Aorta (tissue), 5 donors: ENCODE measurements at regions not wholly inside any gene's neighbourhood (a gene's known extent, or its start where the extent isn't known, plus 50 kb on each side); places are given as distances from the start of the nearest gene placed in this dataset.

Experiments
- ATAC-seq: fragments of 200-7000 bp; cut with Tn5 transposase; one replicate; pipeline ENCODE4 v1.9.1; 2022; ENCODE audit warnings: moderate library complexity; ENCODE audit not compliant: low FRiP score
- DNase-seq, 2 donors: peaks; one replicate each; pipeline ENCODE4 v3.0.0-alpha.2; 2020
- H3K27ac ChIP-seq, 2 donors: one replicate each; pipeline ENCODE4 v1.5.1; 2013; ENCODE audit warnings: low read length in 2 of 2, mild to moderate bottlenecking in 2 of 2, moderate library complexity in 2 of 2, control low read depth in 1 of 2, inconsistent platforms in 1 of 2, low read depth in 1 of 2
- H3K27me3 ChIP-seq, 2 donors: one replicate each; pipeline ENCODE4 v1.6.1; 2013; ENCODE audit warnings: control low read depth in 1 of 2, low read length in 1 of 2, mild to moderate bottlenecking in 1 of 2, moderate library complexity in 1 of 2; ENCODE audit not compliant: insufficient read depth in 2 of 2, control insufficient read depth in 1 of 2
- H3K36me3 ChIP-seq, 2 donors: one replicate each; pipeline ENCODE4 v1.6.1; 2013; ENCODE audit warnings: control low read depth in 1 of 2, low read length in 1 of 2, mild to moderate bottlenecking in 1 of 2; ENCODE audit not compliant: insufficient read depth in 2 of 2, control insufficient read depth in 1 of 2
- H3K4me1 ChIP-seq, 2 donors: one replicate each; pipeline ENCODE4 v1.6.1; 2013; ENCODE audit warnings: low read length in 2 of 2, control low read depth in 1 of 2, mild to moderate bottlenecking in 1 of 2, moderate library complexity in 1 of 2; ENCODE audit not compliant: insufficient read depth in 2 of 2, control insufficient read depth in 1 of 2
- H3K4me3 ChIP-seq, 2 donors: one replicate each; pipeline ENCODE4 v1.5.1; 2013; ENCODE audit warnings: low read length in 2 of 2, control low read depth in 1 of 2, mild to moderate bottlenecking in 1 of 2
- H3K9me3 ChIP-seq: one replicate; pipeline ENCODE4 v1.6.1; 2013; ENCODE audit warnings: mild to moderate bottlenecking, low read length; ENCODE audit not compliant: control insufficient read depth
- WGBS, 2 donors: extraction: QIAGEN DNeasy Blood & Tissue Kit; methylation state at CpG; one replicate each; pipeline ENCODE4 v1.1.7; 2013; 5-methylcytosine and 5-hydroxymethylcytosine counted together
- intact Hi-C, 2 donors: fragments of 100-400 bp; cut with DNase I; formaldehyde crosslinking; loops; one replicate each; pipeline versions ENCODE4 v1.14.2 to v1.15.0; 2022
- donor health status: healthy with polysubstance abuse.
- donor health status: Bipolar disorder and iron deficiency.
- donor health status: DM: no; HTN: no; CAD: no.
- donor health status: DM: no; HTN: no; CAD: no.
- donor health status: DM: yes; HTN: yes; CAD: no.

- DNase-seq = no peak
- intact Hi-C loops = loop anchor here (1.0 to 5.0 kb wide), 2 partner anchors 336 to 513 kb away; no protein-coding TSS in a partner anchor
- Histone ChIP-seq H3K36me3 (no peaks in the 10 kb centered on the region), H3K27ac (no peak overlapping the region), H3K27me3 (no peaks in the 10 kb centered on the region), H3K4me1 (no peaks in the 10 kb centered on the region), H3K9me3 (no peaks in the 10 kb centered on the region), H3K4me3 (no peak overlapping the region)
- WGBS, 2 donors = 83 to 88% methylated on average over 7 of the region's 7 CpGs
- ATAC-seq = no peak
Observed at GRCh38 chr6:110040716-110041115, 62.6 kb downstream of the GPR6 start.

GRCh38 chr6:110041126-110041525, 63.0 kb downstream of the GPR6 start:
- Histone ChIP-seq H3K36me3 (no peaks in the 10 kb centered on the region), H3K27ac (no peak overlapping the region), H3K4me3 (no peak overlapping the region), H3K9me3 (peaks cover 1% of the 10 kb centered on the region), H3K27me3 (no peaks in the 10 kb centered on the region), H3K4me1 (no peaks in the 10 kb centered on the region)
- no peak for DNase-seq
- intact Hi-C loops = loop anchor here in 1 of 2 donors (5.0 kb wide), 1 partner anchor 514 kb away; no protein-coding TSS in a partner anchor
- ATAC-seq = no peak
- WGBS, 2 donors = 45 to 50% methylated on average over 2 of the region's 2 CpGs

- WGBS, 2 donors = 86 to 90% methylated on average over 5 of the region's 5 CpGs
Observed at GRCh38 chr6:110041830-110042229, 63.7 kb downstream of the GPR6 start.

DNA sequence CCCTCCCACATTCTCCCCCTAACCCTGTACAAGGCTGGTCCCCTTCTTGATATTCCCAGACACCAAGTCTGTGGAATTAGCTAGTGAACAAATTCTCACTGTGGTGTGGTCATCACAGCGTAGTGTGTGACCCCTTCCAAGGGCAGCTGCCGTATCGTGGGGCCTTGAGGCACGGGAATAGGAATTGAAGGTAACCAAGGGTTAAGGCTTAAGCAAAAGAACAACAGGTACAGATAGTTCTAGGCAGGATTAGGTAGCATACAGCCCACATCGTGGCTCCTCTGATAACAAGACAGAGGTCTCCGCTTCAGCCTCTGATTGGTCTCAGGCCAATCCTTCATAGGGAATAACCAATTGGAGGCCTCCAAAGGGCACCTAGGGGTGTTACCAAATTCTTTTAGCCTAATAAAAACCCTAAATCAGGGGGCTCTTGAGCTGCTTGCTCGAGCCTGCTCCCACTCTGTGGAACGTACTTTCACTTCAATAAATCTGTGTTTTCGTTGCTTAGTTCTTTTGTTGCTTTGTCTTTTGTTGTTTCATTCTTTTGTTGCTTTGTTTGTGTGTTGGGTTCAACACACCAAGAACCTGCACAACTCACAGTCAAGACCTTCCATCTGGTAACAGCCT, 64.7 kb downstream of the GPR6 start:
- intact Hi-C loops = loop anchor here in 1 of 2 donors (5.0 kb wide), 1 partner anchor 515 kb away; no protein-coding TSS in a partner anchor

More at GRCh38 chr6:110041830-110042229, 63.7 kb downstream of the GPR6 start:
- H3K4me3 ChIP-seq = no peak overlapping the region
- ATAC-seq (no peak), DNase-seq (no peak)
- no peaks in the 10 kb centered on the region for H3K4me1 ChIP-seq
- peaks cover 1% of the 10 kb centered on the region for H3K9me3 ChIP-seq
- H3K36me3 ChIP-seq = no peaks in the 10 kb centered on the region
- no peak overlapping the region for H3K27ac ChIP-seq
- intact Hi-C loops = loop anchor here in 1 of 2 donors (5.0 kb wide), 1 partner anchor 515 kb away; no protein-coding TSS in a partner anchor
- no peaks in the 10 kb centered on the region for H3K27me3 ChIP-seq

GRCh38 chr6:110043366-110043994, 65.4 kb downstream of the GPR6 start:
- intact Hi-C loops = loop anchor here in 1 of 2 donors (5.0 kb wide), 1 partner anchor 516 kb away; no protein-coding TSS in a partner anchor
- no peaks in the 10 kb centered on the region for H3K27me3 ChIP-seq
- H3K9me3 ChIP-seq = peaks cover 1% of the 10 kb centered on the region
- DNase-seq (no peak), ATAC-seq (no peak)
- H3K4me1 ChIP-seq = no peaks in the 10 kb centered on the region
- WGBS, 2 donors = 71 to 73% methylated on average over 6 of the region's 6 CpGs
- no peak overlapping the region for H3K27ac ChIP-seq
- H3K36me3 ChIP-seq = no peaks in the 10 kb centered on the region
- H3K4me3 ChIP-seq = no peak overlapping the region

More for the DNA sequence above, 64.7 kb downstream of the GPR6 start:
- Histone ChIP-seq H3K27ac (no peak overlapping the region), H3K4me1 (no peaks in the 10 kb centered on the region), H3K36me3 (no peaks in the 10 kb centered on the region), H3K4me3 (no peak overlapping the region), H3K9me3 (peaks cover 1% of the 10 kb centered on the region), H3K27me3 (no peaks in the 10 kb centered on the region)
- ATAC-seq (no peak), DNase-seq (no peak)
- WGBS, 2 donors = 82 to 84% methylated on average over 9 of the region's 9 CpGs

DNA sequence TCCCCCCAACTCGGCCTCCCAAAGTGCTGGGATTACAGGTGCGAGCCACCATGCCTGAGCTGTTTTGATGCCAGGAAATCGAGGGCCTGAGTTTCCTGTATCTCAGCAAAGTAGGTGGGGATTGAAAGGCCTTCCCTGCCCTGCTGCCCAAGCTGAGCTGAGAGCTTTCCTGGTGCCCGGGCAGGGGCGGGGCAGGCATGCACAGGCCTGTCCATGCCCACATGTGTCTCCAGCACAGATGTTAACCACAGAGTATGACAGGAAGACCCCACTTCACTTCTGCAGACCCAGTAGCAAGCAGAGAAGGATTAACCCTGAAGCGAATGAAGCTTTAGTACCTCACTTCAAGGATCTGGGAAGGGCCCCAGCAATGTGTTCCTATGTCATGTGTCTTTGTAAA, 66.0 kb downstream of the GPR6 start:
- WGBS, 2 donors = 72 to 76% methylated on average over 6 of the region's 6 CpGs
- H3K36me3 ChIP-seq = no peaks in the 10 kb centered on the region
- H3K27ac ChIP-seq = no peak overlapping the region
- H3K9me3 ChIP-seq = peaks cover 1% of the 10 kb centered on the region
- no peaks in the 10 kb centered on the region for H3K4me1 ChIP-seq
- no peaks in the 10 kb centered on the region for H3K27me3 ChIP-seq
- no peak overlapping the region for H3K4me3 ChIP-seq
- DNase-seq (no peak), ATAC-seq (no peak)
- intact Hi-C loops = loop anchor here in 1 of 2 donors (5.0 kb wide), 1 partner anchor 517 kb away; no protein-coding TSS in a partner anchor

DNA sequence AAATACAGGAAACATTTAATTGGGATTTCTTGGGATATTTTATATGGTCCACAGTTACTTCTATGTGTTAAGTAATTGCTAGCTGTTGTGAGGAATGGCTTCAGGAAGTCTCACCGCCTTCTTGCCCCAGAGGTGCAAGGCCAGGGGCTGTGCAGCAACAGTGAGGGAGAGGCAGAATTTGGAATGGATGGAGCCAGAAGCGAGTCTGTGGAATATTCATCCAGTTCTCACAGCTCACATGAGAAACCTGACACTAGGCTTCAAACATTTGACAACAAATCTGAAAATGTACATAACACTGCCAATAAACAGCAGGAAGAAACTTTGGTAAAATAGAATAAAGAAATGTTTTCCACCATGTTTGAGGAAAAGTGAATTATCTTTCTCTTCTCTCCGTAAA, 66.5 kb downstream of the GPR6 start:
- 90 to 94% methylated on average over 3 of the region's 3 CpGs for WGBS, 2 donors
- intact Hi-C loops = loop anchor here in 1 of 2 donors (5.0 kb wide), 1 partner anchor 517 kb away; no protein-coding TSS in a partner anchor
- DNase-seq = no peak

GRCh38 chr6:110048221-110048875, 70.2 kb downstream of the GPR6 start:
- Histone ChIP-seq H3K9me3 (peaks cover 1% of the 10 kb centered on the region), H3K27me3 (no peaks in the 10 kb centered on the region), H3K4me1 (no peaks in the 10 kb centered on the region), H3K4me3 (no peak overlapping the region), H3K36me3 (no peaks in the 10 kb centered on the region), H3K27ac (no peak overlapping the region)
- WGBS, 2 donors = 90 to 97% methylated on average over 4 of the region's 4 CpGs
- intact Hi-C loops = no loop called here
- ATAC-seq (no peak), DNase-seq (no peak)

More for the DNA sequence above, 66.5 kb downstream of the GPR6 start:
- ATAC-seq = no peak
- H3K9me3 ChIP-seq = peaks cover 1% of the 10 kb centered on the region
- no peak overlapping the region for H3K27ac ChIP-seq
- no peaks in the 10 kb centered on the region for H3K36me3 ChIP-seq
- H3K27me3 ChIP-seq = no peaks in the 10 kb centered on the region
- H3K4me3 ChIP-seq = no peak overlapping the region
- no peaks in the 10 kb centered on the region for H3K4me1 ChIP-seq
